ENCODE measurements at regions not wholly inside any gene's neighbourhood (a gene's known extent, or its start where the extent isn't known, plus 50 kb on each side); places are given as distances from the start of the nearest gene placed in this dataset.

DNA sequence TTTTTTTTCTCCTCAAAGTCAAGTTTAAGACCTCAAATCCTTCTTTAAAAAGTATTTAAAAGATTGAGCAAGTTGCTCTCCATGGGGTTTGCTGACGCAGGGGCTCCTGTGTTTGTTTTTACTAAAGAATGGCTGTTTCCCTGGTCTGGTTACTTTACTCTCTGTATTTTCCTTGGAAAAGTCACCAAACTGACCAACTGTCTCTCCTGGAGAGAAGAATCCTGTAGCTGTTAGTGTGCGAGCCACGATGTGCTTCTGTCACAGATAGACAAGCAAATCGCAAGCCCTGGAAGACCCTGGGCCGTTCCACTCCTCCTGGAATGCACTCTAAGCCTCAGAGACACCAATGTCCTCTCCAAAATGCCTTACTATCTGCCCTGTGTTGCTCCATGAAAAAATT lies 212.1 kb downstream of the CHIC2 start:
- 37% methylated on average over 5 of the region's 5 CpGs for WGBS (ENCODE audit: low lambda C conversion rate)
- no TSS peak for BruUV-seq (replicated peaks)
- ChIA-PET POLR2A (no interaction called here), CTCF (ENCODE audit: low intra/inter-chr PET ratio, low total read pairs) (no interaction called here)
- Histone ChIP-seq H3K4me2 (ENCODE audit: low read depth, low read length) (no peak overlapping the region), H3K27me3 (ENCODE audit: control insufficient read depth in 1 of 2, insufficient read depth in 2 of 2, low read length in 2 of 2) (no peaks in the 10 kb centered on the region), H3K27ac (ENCODE audit: extremely low read length, insufficient read depth, low read length) (no peak overlapping the region), H3K4me1 (ENCODE audit: insufficient read depth, low read length) (peaks cover 10% of the 10 kb centered on the region), H2AFZ (ENCODE audit: low read length) (no peak overlapping the region), H3K79me2 (ENCODE audit: insufficient read depth, low read length) (no peaks in the 10 kb centered on the region), H4K20me1 (ENCODE audit: insufficient read depth, low read length) (no peaks in the 10 kb centered on the region), H3K36me3 (replicated peaks in 1 of 2; ENCODE audit: control insufficient read depth in 1 of 2, insufficient read depth in 2 of 2, low read length in 2 of 2) (no peaks in the 10 kb centered on the region), H3K9me3 (ENCODE audit: low read length) (no peaks in the 10 kb centered on the region), H3K4me3 (replicated peaks in 1 of 3; ENCODE audit: insufficient read depth in 1 of 3, low read depth in 2 of 3, low read length in 3 of 3) (no peak overlapping the region), H3K9ac (ENCODE audit: insufficient read depth, low read depth, low read length) (no peak overlapping the region)
- in situ Hi-C loops (cut with HindIII; ENCODE audit: extremely low pct_ligation_motif_present, low pct_unique_long_range_greater_than_20kb) (no loop called here), intact Hi-C loops (cut with micrococcal nuclease; ENCODE audit: unreplicated experiment) (no loop called here)
- FAIRE-seq (no peak), ATAC-seq (no peak), DNase-seq (ENCODE audit: low spot score) (no peak)
- TF ChIP-seq, protein P1, sequence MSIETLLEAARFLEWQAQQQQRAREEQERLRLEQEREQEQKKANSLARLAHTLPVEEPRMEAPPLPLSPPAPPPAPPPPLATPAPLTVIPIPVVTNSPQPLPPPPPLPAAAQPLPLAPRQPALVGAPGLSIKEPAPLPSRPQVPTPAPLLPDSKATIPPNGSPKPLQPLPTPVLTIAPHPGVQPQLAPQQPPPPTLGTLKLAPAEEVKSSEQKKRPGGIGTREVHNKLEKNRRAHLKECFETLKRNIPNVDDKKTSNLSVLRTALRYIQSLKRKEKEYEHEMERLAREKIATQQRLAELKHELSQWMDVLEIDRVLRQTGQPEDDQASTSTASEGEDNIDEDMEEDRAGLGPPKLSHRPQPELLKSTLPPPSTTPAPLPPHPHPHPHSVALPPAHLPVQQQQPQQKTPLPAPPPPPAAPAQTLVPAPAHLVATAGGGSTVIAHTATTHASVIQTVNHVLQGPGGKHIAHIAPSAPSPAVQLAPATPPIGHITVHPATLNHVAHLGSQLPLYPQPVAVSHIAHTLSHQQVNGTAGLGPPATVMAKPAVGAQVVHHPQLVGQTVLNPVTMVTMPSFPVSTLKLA (IDR thresholded peaks at IDR 0.05) = no peak
- TF ChIP-seq MYNN (CRISPR knock-in tag; IDR thresholded peaks at IDR 0.05; ENCODE audit: low read depth) = no peak
- TF ChIP-seq MAZ (IDR thresholded peaks at IDR 0.05; ENCODE audit: borderline replicate concordance, low read depth, low read length) = no peak
- no peak for TF ChIP-seq MAZ (CRISPR knock-in tag; IDR thresholded peaks at IDR 0.05; ENCODE audit: low read depth)
- TF ChIP-seq, protein P2, sequence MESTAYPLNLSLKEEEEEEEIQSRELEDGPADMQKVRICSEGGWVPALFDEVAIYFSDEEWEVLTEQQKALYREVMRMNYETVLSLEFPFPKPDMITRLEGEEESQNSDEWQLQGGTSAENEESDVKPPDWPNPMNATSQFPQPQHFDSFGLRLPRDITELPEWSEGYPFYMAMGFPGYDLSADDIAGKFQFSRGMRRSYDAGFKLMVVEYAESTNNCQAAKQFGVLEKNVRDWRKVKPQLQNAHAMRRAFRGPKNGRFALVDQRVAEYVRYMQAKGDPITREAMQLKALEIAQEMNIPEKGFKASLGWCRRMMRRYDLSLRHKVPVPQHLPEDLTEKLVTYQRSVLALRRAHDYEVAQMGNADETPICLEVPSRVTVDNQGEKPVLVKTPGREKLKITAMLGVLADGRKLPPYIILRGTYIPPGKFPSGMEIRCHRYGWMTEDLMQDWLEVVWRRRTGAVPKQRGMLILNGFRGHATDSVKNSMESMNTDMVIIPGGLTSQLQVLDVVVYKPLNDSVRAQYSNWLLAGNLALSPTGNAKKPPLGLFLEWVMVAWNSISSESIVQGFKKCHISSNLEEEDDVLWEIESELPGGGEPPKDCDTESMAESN (CRISPR knock-in tag; conservative IDR thresholded peaks at IDR 0.05) = no peak
- TF ChIP-seq ZNF776 (CRISPR knock-in tag; IDR thresholded peaks at IDR 0.05) = no peak
- TF ChIP-seq, protein P3, sequence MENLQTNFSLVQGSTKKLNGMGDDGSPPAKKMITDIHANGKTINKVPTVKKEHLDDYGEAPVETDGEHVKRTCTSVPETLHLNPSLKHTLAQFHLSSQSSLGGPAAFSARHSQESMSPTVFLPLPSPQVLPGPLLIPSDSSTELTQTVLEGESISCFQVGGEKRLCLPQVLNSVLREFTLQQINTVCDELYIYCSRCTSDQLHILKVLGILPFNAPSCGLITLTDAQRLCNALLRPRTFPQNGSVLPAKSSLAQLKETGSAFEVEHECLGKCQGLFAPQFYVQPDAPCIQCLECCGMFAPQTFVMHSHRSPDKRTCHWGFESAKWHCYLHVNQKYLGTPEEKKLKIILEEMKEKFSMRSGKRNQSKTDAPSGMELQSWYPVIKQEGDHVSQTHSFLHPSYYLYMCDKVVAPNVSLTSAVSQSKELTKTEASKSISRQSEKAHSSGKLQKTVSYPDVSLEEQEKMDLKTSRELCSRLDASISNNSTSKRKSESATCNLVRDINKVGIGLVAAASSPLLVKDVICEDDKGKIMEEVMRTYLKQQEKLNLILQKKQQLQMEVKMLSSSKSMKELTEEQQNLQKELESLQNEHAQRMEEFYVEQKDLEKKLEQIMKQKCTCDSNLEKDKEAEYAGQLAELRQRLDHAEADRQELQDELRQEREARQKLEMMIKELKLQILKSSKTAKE (CRISPR knock-in tag; IDR thresholded peaks at IDR 0.05; ENCODE audit: borderline replicate concordance) = no peak
- TF ChIP-seq ZNF547 (CRISPR knock-in tag; IDR thresholded peaks at IDR 0.05) = no peak
- TF ChIP-seq YEATS2 (CRISPR knock-in tag; IDR thresholded peaks at IDR 0.05; ENCODE audit: borderline replicate concordance) = no peak
